Left hindlimb (tissue), 1 donor: ENCODE measurements at regions not wholly inside any gene's neighbourhood (a gene's known extent, or its start where the extent isn't known, plus 50 kb on each side); places are given as distances from the start of the nearest gene placed in this dataset.

ENCODE experiments used
- DNase-seq: peaks from one replicate; pipeline ENCODE4 v3.0.0-alpha.2; 2018

DNA sequence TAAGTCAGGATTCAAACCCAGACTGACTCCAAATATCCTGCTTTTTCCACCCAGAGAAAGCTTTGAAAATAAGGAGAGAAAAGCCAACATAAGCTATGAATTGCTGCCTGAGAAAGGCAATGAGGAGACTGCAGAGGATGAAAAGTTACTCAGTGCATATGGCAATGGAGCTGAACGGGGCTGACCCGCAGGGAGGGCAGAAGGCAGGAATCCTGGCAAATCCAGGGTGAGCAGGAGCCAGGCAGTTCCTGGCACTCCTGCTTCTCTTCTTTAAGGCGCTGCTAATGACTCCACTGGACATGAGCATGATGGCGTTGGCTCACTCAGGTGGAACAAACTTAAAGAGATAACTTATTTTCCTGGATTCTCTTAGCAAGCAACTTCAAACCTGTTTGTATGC, 95.2 kb upstream of the TMCC3 start:
- no peak for DNase-seq

DNA sequence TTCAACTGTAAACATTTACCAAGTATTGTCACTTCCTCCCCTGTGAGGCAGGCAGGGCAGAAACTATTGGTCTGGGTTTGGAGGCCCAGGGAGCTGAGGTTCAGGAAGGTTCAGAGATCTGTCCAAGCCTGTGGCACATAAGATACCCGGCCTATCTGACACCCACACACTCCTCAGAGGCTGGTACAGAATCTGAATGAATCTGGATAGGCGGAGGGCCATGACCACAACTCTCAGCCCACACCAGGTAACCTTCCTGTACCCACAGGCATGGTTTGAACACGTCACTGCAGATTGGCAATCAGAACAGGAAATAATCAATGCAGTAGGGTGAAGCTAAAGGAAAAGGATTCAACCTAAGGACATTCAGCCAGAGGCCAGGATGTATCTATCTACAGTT, 92.8 kb upstream of the TMCC3 start:
- DNase-seq = no peak

DNA sequence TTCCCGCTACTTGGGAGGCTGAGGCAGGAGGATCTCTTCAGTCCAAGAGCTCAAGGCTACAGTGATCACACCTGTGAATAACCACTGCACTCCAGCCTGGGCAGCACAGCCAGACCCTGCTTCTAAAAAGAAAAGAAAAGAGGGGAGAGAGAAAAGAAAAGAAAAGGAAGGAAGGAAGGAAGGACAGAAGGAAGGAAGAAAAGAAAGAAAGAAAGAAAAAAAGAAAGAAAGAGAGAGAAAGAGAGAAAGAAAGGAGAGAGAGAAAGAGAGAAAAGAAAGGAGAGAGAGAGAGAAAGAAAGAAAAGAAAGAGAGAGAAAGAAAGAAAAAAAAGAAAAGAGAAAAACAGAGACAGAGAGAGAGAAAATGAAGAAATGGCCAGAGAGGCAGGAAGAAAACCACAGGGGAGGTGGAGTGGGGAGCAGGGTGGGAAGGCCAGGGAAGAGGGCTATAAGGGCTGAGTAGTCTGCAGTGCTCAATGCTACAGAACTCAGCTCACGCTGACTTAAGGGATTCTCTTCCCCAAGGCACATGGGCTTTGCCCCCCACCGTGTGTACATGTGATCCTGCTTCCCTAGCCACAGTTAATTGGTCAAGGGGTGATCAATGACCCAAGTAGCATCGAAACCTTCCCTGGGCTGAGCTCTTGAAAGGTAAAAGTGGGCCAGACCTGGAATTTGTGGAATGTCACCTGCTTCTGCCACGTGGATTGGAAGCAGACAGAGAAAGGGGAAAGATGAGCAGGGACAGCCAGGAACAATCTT, 90.4 kb upstream of the TMCC3 start:
- DNase-seq = no peak

DNA sequence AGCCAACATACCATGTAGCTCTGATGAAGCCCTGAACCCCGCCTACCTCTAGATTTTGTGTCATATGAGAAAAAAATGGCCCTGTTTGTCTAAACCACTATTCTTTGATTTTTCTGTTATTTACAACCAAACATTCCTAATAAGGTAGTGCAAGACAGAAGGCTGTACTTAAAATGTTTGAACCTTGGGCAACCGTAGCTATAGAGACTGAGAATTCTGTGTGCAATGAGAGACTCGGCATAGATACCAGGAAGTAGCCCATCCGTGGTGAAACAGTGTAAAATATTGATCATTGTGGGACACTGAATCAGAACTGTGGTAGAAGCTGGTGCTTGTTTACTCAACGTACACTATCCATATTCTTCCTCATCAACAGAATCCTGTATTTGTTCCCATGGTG, 86.5 kb upstream of the TMCC3 start:
- no peak for DNase-seq

DNA sequence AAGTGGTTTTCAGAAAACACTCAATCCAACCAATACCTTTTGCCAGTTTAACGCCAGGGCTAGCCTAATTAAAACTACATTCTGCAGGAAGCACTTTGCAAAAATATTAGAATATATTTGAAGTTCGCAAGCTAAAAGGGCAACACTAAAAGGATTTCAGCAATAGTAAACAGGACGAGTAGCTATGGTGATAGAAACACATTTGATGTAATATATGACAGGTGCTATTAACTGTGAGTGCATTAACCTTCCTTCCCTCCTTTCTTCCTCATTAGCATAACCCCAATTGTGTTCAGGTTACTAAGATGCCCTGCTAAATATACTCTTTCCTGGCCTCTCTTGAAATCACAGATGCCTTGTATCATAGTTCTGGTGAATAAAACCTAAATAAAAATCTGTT, 85.6 kb upstream of the TMCC3 start:
- DNase-seq = no peak

DNA sequence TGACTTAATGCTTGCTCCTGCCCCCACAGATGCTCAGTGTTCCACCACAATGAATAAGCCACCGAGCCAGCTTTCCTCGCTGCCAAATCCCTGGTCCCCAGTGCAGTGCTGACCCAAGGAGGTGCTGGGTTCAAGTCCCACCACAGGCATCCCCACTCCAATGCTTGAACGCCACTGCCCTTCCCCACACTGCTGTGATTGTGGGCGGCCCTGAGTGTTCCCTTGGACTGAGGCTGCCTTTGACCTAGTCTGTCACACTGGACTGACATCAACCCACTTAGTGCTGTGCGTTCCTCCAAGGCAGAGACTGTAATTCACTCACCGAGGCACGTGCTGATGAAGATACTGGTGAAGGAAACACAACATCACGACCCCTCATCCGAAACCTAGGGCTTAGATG, 83.4 kb upstream of the TMCC3 start:
- no peak for DNase-seq

DNA sequence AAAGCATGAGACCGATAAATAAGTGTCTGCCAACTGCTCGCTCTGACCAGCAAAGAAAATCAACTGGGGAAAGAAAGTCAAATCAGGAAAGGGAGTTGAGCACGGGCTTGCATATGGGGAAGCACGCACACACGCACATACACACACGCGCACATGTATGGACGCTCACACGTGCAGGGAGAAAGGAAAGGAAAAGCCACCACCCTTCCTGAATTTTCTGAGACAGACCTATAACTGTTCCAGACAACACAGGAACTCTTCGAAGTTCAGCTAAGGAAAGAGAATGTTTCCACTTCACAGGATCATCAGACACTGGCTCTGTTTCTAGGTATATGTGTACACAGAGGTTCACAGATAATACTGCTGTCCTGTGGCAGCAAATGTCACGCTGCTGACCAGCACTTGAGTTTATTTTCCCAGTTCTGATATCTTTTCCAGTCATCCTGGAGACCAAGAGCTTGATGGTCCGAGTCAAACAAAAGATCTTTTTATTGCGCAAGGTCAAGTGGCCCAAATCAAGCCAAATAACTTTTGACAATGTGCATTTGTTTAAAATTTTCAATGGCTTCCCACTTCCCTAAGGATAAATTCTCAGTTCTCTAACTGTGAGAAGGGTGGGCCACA, 82.1 kb upstream of the TMCC3 start:
- no peak for DNase-seq

DNA sequence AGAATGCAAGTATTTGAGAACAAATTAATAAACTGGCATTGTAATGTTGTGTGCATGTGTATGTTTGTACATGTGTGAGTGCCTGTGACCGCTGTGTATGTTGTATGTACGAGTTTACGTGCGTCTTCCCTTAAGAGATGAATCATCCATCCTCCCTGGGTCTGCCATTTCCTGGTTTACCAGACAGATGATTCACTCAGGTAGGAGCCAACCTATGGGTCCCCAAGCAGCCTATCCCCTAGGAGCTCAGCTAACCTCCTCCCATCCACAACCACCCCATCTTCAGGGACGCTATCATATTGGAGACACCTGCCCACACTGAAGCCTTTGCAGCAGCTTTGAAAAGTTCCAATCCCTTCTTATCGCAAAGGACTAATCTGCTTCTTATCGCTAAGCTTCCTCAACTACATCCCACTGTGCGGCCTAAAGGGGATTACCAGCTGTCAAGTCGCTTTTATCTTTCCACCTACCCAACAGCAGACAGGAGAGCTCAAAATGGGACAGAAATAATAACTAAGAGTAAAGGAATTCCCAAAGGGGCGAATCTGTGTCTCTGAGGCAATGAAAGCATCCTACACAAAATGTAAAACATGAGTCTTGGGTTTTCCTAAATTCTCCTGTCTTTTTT, 81.5 kb upstream of the TMCC3 start:
- no peak for DNase-seq

DNA sequence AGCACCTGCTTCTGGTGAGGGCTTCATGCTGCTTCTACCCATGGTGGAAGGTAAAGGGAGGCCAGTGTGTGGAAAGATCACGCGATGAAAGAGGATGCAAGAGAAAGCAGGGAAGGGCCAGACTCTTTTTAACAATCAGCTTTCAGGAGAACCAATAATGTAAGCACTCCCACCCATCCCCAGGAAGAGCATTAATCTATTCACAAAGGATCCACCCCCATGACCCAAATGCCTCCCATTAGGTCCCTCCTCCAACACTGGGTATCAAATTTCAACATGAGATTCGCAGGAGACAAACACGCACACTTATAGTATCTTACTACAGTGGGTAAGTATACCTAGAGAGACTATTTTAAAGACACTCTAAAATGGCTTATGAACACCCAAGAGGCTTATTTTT, 80.5 kb upstream of the TMCC3 start:
- DNase-seq = no peak

DNA sequence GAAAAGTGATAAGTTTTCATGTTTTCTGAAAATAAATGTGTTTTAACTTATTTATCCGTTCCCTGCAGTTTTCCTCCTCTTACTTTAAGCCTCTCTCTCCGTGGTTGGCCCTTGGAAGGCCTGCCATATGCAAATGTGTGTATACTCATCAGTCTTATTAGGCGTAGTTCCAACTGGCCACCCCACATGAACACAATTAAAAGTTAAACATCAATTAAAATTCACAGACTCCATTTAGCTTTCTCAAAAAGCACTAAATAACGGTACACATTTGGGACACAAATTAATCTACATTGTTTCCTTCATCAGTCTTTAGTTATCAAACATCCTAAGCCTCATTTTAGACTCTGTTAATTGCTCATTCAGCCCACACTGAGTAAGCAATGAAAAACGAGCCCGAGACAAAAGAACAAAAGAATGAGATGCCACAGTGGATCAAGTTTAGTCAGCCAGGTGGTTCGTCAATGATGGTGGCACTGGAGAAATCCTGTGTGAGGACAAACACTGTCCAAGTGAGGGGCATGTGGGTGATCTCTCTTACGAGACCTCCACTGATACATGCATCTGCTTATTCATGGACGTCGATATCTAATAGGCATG, 76.0 kb upstream of the TMCC3 start:
- DNase-seq = no peak

DNA sequence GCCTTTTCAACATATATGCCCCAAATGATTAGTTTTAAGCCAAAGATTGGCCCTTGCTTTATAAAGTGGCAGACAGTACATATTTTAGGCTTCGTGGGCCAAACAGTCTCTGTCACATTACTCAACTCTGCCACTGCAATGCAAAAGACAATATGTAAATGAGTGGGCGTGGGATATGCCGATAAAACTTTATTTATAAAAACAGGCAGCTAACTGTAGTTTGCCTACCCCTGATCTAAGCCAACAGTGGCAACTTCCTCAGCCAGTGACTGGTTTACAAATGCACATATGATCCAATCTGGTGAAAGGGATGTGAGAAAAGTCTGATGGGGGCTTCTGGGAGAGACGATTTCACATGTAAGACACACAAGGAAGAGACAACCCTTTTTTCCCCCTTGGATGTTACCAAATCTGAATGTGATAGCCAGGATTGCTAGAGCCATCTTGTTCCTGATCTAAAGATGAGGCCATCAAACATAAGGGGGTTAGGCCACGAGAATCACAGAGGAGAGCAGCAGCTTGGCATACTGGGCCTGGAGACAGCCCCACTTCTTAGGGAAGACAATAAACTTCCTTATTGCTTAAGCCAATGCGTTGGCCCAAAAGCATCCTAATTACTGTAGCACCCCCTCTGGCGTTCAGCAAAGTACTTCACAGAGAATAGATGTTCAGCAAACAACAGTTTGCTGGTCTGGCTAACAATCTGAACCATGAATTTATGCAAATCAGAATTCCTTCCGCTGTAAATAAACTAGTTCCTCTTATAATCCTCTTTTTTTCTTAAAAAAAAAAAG, 75.2 kb upstream of the TMCC3 start:
- DNase-seq = no peak

DNA sequence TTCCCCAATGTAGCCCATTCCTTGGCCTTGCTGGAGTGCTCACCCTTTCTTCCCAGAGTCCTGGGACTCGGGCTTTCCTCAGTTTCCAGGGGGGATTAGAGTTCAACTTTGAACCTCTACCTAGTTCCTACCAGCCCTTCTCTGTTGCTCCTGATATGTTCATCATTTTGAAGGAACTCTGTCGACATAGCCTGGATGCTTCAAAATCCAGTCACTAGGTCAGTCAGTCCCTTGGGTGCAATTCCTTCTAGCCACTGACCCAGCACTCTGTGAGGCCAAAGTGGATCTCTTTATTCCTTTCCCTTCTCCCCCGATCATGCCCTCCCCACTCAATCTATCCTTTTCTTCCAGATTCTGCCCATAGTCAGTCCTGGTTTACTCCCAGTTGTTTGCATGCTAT, 72.3 kb upstream of the TMCC3 start:
- DNase-seq = no peak

DNA sequence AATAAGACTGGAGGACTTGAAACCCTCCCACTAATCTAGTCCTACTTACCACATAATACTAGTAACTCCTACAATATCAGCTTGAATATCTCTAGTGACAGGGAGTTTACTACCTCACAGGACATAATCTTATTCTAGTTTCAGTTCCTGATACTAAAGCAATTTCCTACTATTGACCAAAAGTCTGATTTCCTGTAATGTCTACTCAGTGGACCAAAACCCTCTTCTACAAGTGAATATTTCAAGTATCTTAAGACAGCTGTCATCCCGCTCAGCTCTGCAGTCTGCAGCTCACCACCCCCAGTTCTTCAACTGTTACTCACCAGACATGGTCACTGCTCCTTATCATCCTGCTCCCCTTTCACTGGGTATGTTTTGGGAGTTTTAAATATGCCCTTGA, 70.8 kb upstream of the TMCC3 start:
- no peak for DNase-seq

DNA sequence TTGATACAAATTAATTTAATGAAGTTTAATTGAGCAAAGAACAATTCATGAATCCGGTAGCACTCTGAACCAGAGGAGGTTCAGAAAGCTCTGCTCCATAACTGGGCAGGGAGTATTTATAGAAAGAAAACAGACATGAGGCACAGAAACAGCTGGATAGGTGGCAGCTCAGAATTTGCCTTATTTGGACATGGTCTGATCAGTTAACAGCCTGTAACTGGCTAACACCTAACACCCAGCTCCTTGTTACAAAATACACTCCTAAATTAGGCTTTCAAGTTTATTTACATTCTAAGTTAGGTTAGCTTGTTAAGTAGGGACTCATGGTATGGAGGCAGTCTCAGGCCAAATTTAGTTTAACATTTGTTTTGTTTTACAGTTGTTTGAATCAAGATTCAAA, 67.8 kb upstream of the TMCC3 start:
- DNase-seq = no peak

DNA sequence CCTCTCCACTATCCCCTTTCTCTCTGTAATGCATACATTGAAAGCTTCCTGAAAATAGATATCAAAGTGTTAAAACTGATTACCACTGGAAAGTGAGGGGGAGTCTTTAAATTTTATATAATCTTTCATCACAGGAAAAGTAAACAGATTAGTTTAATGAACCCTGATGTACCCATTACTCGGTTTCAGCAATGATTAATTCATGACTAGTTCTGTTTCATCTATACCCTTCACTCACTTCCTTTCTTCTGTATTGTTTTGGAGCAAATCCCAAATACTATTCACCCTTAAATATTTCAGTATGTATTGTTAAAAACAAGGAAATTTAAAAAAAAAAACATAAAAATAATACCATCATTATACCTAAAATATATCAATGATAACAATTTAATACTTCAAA, 67.3 kb upstream of the TMCC3 start:
- no peak for DNase-seq

DNA sequence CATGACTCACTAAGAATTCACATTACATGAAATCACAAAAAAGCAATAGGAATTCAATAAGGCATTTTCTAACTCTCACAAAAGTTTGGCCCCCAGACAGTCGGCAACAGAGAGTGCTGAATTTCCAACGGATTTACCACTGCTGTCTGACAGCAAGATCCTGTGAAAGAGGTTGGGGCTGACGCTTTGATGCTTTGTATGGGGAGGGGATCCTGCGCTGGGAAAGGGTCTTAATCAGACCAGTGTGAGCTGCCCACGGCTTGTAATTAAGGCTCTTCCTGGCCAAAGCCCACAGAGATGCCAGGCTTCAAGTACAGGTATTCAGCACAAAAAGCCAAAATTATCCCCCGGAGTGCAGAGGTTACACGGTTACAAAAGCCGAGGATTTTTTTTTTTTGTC, 66.8 kb upstream of the TMCC3 start:
- DNase-seq = no peak

DNA sequence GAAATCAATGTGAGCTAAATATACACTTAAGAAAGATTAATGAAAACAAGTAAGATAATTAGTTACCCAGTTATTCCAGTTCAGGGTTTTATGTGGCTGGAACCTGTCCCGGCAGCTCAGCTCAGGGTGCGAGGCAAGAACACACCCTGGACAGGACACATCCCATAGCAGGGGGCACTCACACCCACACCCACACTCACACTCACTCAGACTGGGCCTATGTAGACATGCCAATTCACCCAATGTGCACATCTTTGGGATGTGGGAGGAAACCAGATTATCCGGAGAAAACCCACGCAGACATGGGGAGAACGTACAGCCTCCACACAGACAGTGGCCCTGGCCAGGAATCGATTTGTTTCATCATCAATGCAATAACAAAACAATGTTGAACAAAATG, 66.0 kb upstream of the TMCC3 start:
- DNase-seq = no peak

DNA sequence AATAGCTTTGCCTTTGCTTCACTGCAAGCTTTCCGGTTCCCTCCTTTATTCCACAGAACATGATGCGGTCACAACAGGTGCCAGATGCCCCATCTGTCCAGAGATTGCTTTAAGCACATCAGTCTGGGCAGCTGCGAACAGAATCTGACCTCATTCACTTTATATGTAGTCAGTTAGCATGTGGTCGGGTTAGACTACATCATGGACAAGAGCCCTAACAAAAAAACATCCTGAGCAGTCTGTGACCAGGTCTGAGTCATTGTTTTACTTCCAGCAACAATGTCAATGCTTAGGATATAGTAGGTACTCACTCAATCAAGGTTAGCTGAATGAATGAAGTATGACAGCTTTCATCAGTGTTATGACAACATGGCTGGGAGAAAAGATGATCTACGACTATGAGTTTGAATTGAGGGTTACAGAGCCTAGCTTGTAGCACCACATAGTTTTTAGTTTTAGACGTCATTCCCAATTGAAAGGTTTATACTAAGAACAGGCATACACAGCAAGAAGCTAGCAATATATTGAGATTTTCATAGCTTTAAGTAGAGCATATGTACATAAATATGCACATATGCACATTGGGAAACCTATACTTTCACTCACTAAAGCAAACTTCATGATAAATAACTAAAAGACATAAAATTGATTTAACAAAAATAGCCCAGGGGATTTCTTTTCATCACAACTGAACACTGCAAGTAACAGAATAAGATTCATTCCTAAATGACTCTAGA, 64.2 kb upstream of the TMCC3 start:
- peak; percentile 71 for DNase-seq

DNA sequence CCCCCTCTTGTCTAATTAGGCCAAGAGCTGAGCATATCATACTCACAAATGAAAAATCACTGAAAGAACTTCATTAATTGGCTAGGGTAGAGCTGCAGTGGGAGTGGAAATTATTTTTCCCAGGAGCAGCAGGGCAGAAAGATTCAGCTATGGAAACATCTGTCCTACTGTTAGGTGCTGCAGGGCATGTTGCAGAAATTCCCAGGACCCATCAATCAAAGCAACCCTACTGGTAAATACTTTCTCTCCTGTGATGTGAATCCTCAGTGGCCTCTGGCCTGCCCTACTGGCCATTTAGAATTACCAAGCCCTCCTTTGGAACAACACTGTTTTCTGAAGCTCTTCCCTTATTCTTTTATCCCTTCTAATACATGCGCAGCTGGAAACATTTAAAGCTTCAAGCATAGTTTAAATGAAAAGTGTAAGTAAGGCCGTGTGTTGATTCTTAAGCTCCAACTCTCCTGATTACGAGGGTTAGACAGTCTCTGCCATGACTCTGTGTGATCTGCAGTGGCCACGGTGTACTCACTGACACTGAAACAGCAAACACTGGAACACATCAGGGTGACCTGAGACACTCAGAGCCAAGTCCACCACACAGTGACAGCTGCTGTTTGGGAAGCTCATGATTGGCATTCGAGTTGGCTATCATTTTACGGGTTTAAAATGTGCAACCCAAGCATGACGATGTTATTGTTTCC, 62.6 kb upstream of the TMCC3 start:
- no peak for DNase-seq

DNA sequence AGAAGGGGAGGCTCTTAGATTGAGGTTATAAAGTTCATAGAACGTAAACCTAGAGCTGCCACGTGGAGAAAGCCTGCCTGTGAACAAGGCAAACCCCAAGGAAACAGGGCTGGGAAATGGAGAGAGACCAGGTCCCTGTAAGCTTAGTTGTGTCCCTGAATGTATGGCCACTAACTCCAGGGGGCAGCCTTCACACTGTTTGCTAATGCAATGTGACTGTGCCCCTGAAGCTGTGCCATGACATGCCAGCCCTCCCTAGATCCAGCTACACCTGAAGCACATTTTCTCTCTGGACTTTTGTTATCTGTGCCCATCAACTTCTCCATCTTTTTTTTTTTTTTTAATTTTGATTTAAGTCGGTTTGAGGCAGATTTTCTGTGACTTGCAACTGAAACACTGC, 60.6 kb upstream of the TMCC3 start:
- no peak for DNase-seq

DNA sequence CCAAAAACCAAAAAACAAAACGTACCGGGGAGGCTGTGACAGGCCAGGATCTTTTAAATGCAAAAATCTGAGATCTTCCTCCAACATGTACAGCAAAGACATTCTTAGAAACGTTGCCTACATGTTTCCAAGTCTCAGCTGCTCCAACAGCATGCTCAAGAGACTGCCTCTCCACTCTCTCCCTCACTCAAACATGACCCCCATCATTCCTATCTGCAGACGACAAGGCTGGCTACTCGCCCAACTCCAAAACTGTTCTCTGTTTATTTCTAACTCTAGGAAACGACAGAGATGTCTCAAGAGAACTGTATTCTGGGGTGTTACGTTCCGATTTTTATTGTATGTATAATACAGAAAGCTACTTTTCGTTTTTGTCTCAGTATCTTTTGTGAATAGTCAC, 57.5 kb upstream of the TMCC3 start:
- peak; percentile 87 for DNase-seq

DNA sequence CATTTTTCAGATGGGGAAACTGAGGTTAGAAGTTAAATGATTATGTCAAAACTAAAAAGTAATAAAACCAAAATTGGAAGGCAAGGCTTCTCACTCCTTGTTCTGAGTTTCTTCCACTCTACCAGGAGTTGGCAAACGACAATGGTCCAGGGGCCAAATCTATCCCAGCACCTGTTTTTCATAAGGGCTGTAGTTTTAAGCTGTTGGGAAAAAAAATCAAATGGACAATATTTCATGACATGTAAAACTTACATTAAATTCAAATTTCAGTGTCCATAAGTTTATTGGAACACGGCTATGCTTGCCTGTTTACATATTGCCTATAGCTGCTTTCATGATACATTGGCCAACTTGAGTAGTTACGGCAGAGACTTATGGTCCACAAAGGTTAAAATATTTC, 56.7 kb upstream of the TMCC3 start:
- no peak for DNase-seq
